ENCODE measurements at regions not wholly inside any gene's neighbourhood (a gene's known extent, or its start where the extent isn't known, plus 50 kb on each side); places are given as distances from the start of the nearest gene placed in this dataset.

- no peak for DNase-seq (ENCODE audit: low read depth, low spot score)
These were observed 57.3 kb downstream of the MAF start for GRCh38 chr16:79543219-79543618.

GRCh38 chr16:79542237-79542774, 58.2 kb downstream of the MAF start:
- DNase-seq (ENCODE audit: low read depth, low spot score): no peak

- no peak for DNase-seq (ENCODE audit: low read depth, low spot score)
These were observed 59.5 kb downstream of the MAF start for GRCh38 chr16:79540825-79541595.

- DNase-seq (ENCODE audit: low read depth, low spot score): no peak
These were observed 63.0 kb downstream of the MAF start for GRCh38 chr16:79537584-79537983.

- no peak for DNase-seq (ENCODE audit: low read depth, low spot score)
These were observed 63.6 kb downstream of the MAF start for GRCh38 chr16:79536958-79537357.

GRCh38 chr16:79535130-79535529, 65.4 kb downstream of the MAF start:
- no peak for DNase-seq (ENCODE audit: low read depth, low spot score)

GRCh38 chr16:79534143-79534542, 66.4 kb downstream of the MAF start:
- DNase-seq (ENCODE audit: low read depth, low spot score): no peak

- DNase-seq (ENCODE audit: low read depth, low spot score): no peak
These were observed 67.2 kb downstream of the MAF start for GRCh38 chr16:79533292-79533691.

- DNase-seq (ENCODE audit: low read depth, low spot score): no peak
These were observed 67.8 kb downstream of the MAF start for GRCh38 chr16:79532785-79533184.

GRCh38 chr16:79532273-79532672, 68.3 kb downstream of the MAF start:
- no peak for DNase-seq (ENCODE audit: low read depth, low spot score)

GRCh38 chr16:79528338-79528737, 72.2 kb downstream of the MAF start:
- no peak for DNase-seq (ENCODE audit: low read depth, low spot score)

- no peak for DNase-seq (ENCODE audit: low read depth, low spot score)
These were observed 76.6 kb downstream of the MAF start for GRCh38 chr16:79523971-79524370.

- DNase-seq (ENCODE audit: low read depth, low spot score): no peak
These were observed 81.1 kb downstream of the MAF start for GRCh38 chr16:79519448-79519847.

GRCh38 chr16:79517156-79517555, 83.4 kb downstream of the MAF start:
- DNase-seq (ENCODE audit: low read depth, low spot score): no peak

- no peak for DNase-seq (ENCODE audit: low read depth, low spot score)
These were observed 89.7 kb downstream of the MAF start for GRCh38 chr16:79510879-79511278.

- DNase-seq (ENCODE audit: low read depth, low spot score): no peak
These were observed 90.6 kb downstream of the MAF start for GRCh38 chr16:79509906-79510305.

- DNase-seq (ENCODE audit: low read depth, low spot score): no peak
These were observed 91.3 kb downstream of the MAF start for GRCh38 chr16:79509211-79509631.

- DNase-seq (ENCODE audit: low read depth, low spot score): no peak
These were observed 92.2 kb downstream of the MAF start for GRCh38 chr16:79508294-79508693.

- DNase-seq (ENCODE audit: low read depth, low spot score): no peak
These were observed 95.2 kb downstream of the MAF start for GRCh38 chr16:79505344-79505743.

- DNase-seq (ENCODE audit: low read depth, low spot score): no peak
These were observed 97.0 kb downstream of the MAF start for GRCh38 chr16:79503511-79503910.

- no peak for DNase-seq (ENCODE audit: low read depth, low spot score)
These were observed 99.1 kb downstream of the MAF start for GRCh38 chr16:79501446-79501845.

- no peak for DNase-seq (ENCODE audit: low read depth, low spot score)
These were observed 99.7 kb downstream of the MAF start for GRCh38 chr16:79500866-79501265.

- no peak for DNase-seq (ENCODE audit: low read depth, low spot score)
These were observed 100.3 kb downstream of the MAF start for GRCh38 chr16:79500286-79500685.

GRCh38 chr16:79498928-79499327, 101.6 kb downstream of the MAF start:
- no peak for DNase-seq (ENCODE audit: low read depth, low spot score)
